ENCODE measurements at regions not wholly inside any gene's neighbourhood (a gene's known extent, or its start where the extent isn't known, plus 50 kb on each side); places are given as distances from the start of the nearest gene placed in this dataset.

- H3K4me1 ChIP-seq (ENCODE audit: control insufficient read depth in 4 of 4, insufficient read depth in 4 of 4, low read length in 3 of 4): no peaks in the 10 kb centered on the region
- no peaks in the 10 kb centered on the region for H3K36me3 ChIP-seq (ENCODE audit: control insufficient read depth in 4 of 4, insufficient read depth in 3 of 4, low read depth in 1 of 4, low read length in 3 of 4)
- no peak overlapping the region for H3K4me3 ChIP-seq (ENCODE audit: low read depth in 1 of 3, low read length in 3 of 3)
- 62% methylated on average over 2 of the region's 2 CpGs for WGBS
- TF ChIP-seq TAF1 (conservative IDR thresholded peaks at IDR 0.05) (no peak), GABPA (IDR thresholded peaks at IDR 0.05 in 1 of 2, conservative IDR thresholded peaks at IDR 0.05 in 1 of 2) (no peak), NR2F2 (IDR thresholded peaks at IDR 0.05) (no peak), EGR1 (IDR thresholded peaks at IDR 0.05; ENCODE audit: low read depth in 2 of 2) (no peak), JUND (IDR thresholded peaks at IDR 0.05) (no peak), ATF3 (IDR thresholded peaks at IDR 0.05) (no peak), YY1 (IDR thresholded peaks at IDR 0.05) (no peak), REST (IDR thresholded peaks at IDR 0.05) (no peak), FOXA2 (IDR thresholded peaks at IDR 0.05) (no peak), FOXA1 (IDR thresholded peaks at IDR 0.05) (no peak), RXRA (IDR thresholded peaks at IDR 0.05) (no peak), RAD21 (IDR thresholded peaks at IDR 0.05) (no peak), HNF4A (conservative IDR thresholded peaks at IDR 0.05) (no peak), HNF4G (IDR thresholded peaks at IDR 0.05) (no peak)
- TF ChIP-seq, protein P1, sequence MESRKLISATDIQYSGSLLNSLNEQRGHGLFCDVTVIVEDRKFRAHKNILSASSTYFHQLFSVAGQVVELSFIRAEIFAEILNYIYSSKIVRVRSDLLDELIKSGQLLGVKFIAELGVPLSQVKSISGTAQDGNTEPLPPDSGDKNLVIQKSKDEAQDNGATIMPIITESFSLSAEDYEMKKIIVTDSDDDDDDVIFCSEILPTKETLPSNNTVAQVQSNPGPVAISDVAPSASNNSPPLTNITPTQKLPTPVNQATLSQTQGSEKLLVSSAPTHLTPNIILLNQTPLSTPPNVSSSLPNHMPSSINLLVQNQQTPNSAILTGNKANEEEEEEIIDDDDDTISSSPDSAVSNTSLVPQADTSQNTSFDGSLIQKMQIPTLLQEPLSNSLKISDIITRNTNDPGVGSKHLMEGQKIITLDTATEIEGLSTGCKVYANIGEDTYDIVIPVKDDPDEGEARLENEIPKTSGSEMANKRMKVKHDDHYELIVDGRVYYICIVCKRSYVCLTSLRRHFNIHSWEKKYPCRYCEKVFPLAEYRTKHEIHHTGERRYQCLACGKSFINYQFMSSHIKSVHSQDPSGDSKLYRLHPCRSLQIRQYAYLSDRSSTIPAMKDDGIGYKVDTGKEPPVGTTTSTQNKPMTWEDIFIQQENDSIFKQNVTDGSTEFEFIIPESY (IDR thresholded peaks at IDR 0.05): no peak
- TF ChIP-seq, protein P2, sequence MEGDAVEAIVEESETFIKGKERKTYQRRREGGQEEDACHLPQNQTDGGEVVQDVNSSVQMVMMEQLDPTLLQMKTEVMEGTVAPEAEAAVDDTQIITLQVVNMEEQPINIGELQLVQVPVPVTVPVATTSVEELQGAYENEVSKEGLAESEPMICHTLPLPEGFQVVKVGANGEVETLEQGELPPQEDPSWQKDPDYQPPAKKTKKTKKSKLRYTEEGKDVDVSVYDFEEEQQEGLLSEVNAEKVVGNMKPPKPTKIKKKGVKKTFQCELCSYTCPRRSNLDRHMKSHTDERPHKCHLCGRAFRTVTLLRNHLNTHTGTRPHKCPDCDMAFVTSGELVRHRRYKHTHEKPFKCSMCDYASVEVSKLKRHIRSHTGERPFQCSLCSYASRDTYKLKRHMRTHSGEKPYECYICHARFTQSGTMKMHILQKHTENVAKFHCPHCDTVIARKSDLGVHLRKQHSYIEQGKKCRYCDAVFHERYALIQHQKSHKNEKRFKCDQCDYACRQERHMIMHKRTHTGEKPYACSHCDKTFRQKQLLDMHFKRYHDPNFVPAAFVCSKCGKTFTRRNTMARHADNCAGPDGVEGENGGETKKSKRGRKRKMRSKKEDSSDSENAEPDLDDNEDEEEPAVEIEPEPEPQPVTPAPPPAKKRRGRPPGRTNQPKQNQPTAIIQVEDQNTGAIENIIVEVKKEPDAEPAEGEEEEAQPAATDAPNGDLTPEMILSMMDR (IDR thresholded peaks at IDR 0.05; ENCODE audit: low read depth, low read length, missing input control): no peak
- H3K9me3 ChIP-seq (ENCODE audit: control insufficient read depth in 4 of 4, low read length in 3 of 4): peaks cover 0 to 10% (median 6%) of the 10 kb centered on the region in 4 donors
- no peak overlapping the region for H3K9ac ChIP-seq (ENCODE audit: low read depth in 1 of 2, low read length in 2 of 2)
- H3K27ac ChIP-seq (ENCODE audit: low read depth in 1 of 2, low read length in 2 of 2): no peak overlapping the region
- no peaks in the 10 kb centered on the region for H3K27me3 ChIP-seq (ENCODE audit: control insufficient read depth in 4 of 4, insufficient read depth in 4 of 4, low read length in 3 of 4)
- no peak for DNase-seq (ENCODE audit: low spot score)
These were observed 137.6 kb upstream of the CDK6 start for GRCh38 chr7:92973974-92974373.

- no peaks in the 10 kb centered on the region for H3K27me3 ChIP-seq (ENCODE audit: control insufficient read depth in 4 of 4, insufficient read depth in 4 of 4, low read length in 3 of 4)
- H3K9ac ChIP-seq (ENCODE audit: low read depth in 1 of 2, low read length in 2 of 2): no peak overlapping the region
- no peaks in the 10 kb centered on the region for H3K36me3 ChIP-seq (ENCODE audit: control insufficient read depth in 4 of 4, insufficient read depth in 3 of 4, low read depth in 1 of 4, low read length in 3 of 4)
- TF ChIP-seq HNF4A (conservative IDR thresholded peaks at IDR 0.05): no peak
- no peak for TF ChIP-seq FOXA2 (IDR thresholded peaks at IDR 0.05)
- TF ChIP-seq JUND (IDR thresholded peaks at IDR 0.05): no peak
- TF ChIP-seq RAD21 (IDR thresholded peaks at IDR 0.05): no peak
- no peak for TF ChIP-seq ATF3 (IDR thresholded peaks at IDR 0.05)
- no peak for TF ChIP-seq MAX (IDR thresholded peaks at IDR 0.05)
- no peak for TF ChIP-seq EGR1 (IDR thresholded peaks at IDR 0.05; ENCODE audit: low read depth in 2 of 2)
- no peak for TF ChIP-seq REST (IDR thresholded peaks at IDR 0.05)
- TF ChIP-seq, protein P2 (IDR thresholded peaks at IDR 0.05; ENCODE audit: low read depth, low read length, missing input control): no peak
- TF ChIP-seq NR2F2 (IDR thresholded peaks at IDR 0.05): no peak
- no peak overlapping the region for H3K27ac ChIP-seq (ENCODE audit: low read depth in 1 of 2, low read length in 2 of 2)
- no peak overlapping the region for H3K4me3 ChIP-seq (ENCODE audit: low read depth in 1 of 3, low read length in 3 of 3)
- DNase-seq (ENCODE audit: low spot score): no peak
- H3K9me3 ChIP-seq (ENCODE audit: control insufficient read depth in 4 of 4, low read length in 3 of 4): peaks cover 0 to 10% (median 6%) of the 10 kb centered on the region in 4 donors
- H3K4me1 ChIP-seq (ENCODE audit: control insufficient read depth in 4 of 4, insufficient read depth in 4 of 4, low read length in 3 of 4): no peaks in the 10 kb centered on the region
These were observed 136.9 kb upstream of the CDK6 start for GRCh38 chr7:92973293-92973731.

All from liver (tissue), 8 donors.